H9 (cell line): ENCODE measurements at regions not wholly inside any gene's neighbourhood (a gene's known extent, or its start where the extent isn't known, plus 50 kb on each side); places are given as distances from the start of the nearest gene placed in this dataset.
"Not testable (repeated sequence)": the region's sequence is repeated elsewhere in the genome, so short reads cannot be mapped to it uniquely, and the experiment has no call there.

ENCODE experiments used
- DNase-seq: peaks from one replicate; pipeline ENCODE4 v3.0.0-alpha.2; 2017
- H2AFZ ChIP-seq: one replicate; pipeline ENCODE4 v1.6.1; 2013; ENCODE audit warnings: mild to moderate bottlenecking, low read length, control low read depth, moderate library complexity
- H2AK5ac ChIP-seq: 2 replicates; pipeline ENCODE4 v1.6.1; 2013; ENCODE audit warnings: low read length, control low read depth, mixed read lengths; ENCODE audit not compliant: insufficient read length
- H2BK120ac ChIP-seq: one replicate; pipeline ENCODE4 v1.6.1; 2013; ENCODE audit warnings: low read depth, mild to moderate bottlenecking, low read length, control low read depth, inconsistent platforms; ENCODE audit not compliant: poor library complexity, severe bottlenecking
- H2BK12ac ChIP-seq: 2 replicates; pipeline ENCODE4 v1.6.1; 2013; ENCODE audit warnings: low read length, control low read depth, mixed read lengths, low read depth; ENCODE audit not compliant: insufficient read length
- H2BK15ac ChIP-seq: 2 replicates; pipeline ENCODE4 v1.6.1; 2013; ENCODE audit warnings: low read depth, low read length, control low read depth
- H2BK20ac ChIP-seq: one replicate; pipeline ENCODE4 v1.6.1; 2013; ENCODE audit warnings: low read depth, mild to moderate bottlenecking, low read length, control low read depth, inconsistent platforms; ENCODE audit not compliant: poor library complexity, severe bottlenecking
- H2BK5ac ChIP-seq: 2 replicates; pipeline ENCODE4 v1.6.1; 2013; ENCODE audit warnings: low read length, control low read depth, mixed read lengths; ENCODE audit not compliant: insufficient read length
- H3K14ac ChIP-seq: 2 replicates; pipeline ENCODE4 v1.6.1; 2013; ENCODE audit warnings: low read length, control low read depth; ENCODE audit not compliant: insufficient read depth
- H3K18ac ChIP-seq: 2 replicates; pipeline ENCODE4 v1.6.1; 2013; ENCODE audit warnings: low read depth, mild to moderate bottlenecking, mixed read lengths, low read length, control low read depth; ENCODE audit not compliant: insufficient read length
- H3K23ac ChIP-seq: 2 replicates; pipeline ENCODE4 v1.6.1; 2013; ENCODE audit warnings: low read length, control low read depth, mixed read lengths, low read depth; ENCODE audit not compliant: insufficient read length
- H3K23me2 ChIP-seq: 2 replicates; pipeline ENCODE4 v1.6.1; 2013; ENCODE audit warnings: low read depth, mild to moderate bottlenecking, mixed read lengths, low read length, control low read depth; ENCODE audit not compliant: insufficient read length, poor library complexity, severe bottlenecking
- H3K27ac ChIP-seq: 2 replicates; pipeline ENCODE4 v1.5.1; 2013; ENCODE audit warnings: low read length, control low read depth, mixed read lengths, low read depth; ENCODE audit not compliant: insufficient read length
- H3K27me3 ChIP-seq: 2 replicates; pipeline ENCODE4 v1.6.1; 2013; ENCODE audit warnings: low read length, control low read depth, inconsistent platforms; ENCODE audit not compliant: insufficient read depth
- H3K4ac ChIP-seq: 2 replicates; pipeline ENCODE4 v1.6.1; 2013; ENCODE audit warnings: low read depth, mild to moderate bottlenecking, control low read depth, inconsistent platforms, low read length, moderate library complexity
- H3K4me1 ChIP-seq: 2 replicates; pipeline ENCODE4 v1.6.1; 2013; ENCODE audit warnings: low read length, control low read depth, inconsistent platforms; ENCODE audit not compliant: insufficient read depth
- H3K4me2 ChIP-seq: 2 replicates; pipeline ENCODE4 v1.6.1; 2013; ENCODE audit warnings: low read length, control low read depth, mixed read lengths; ENCODE audit not compliant: insufficient read length, insufficient read depth
- H3K56ac ChIP-seq: 2 replicates; pipeline ENCODE4 v1.6.1; 2013; ENCODE audit warnings: low read depth, mild to moderate bottlenecking, mixed read lengths, low read length, control low read depth; ENCODE audit not compliant: insufficient read length
- H3K79me1 ChIP-seq: 2 replicates; pipeline ENCODE4 v1.6.1; 2013; ENCODE audit warnings: low read depth, mild to moderate bottlenecking, moderate library complexity, low read length, control low read depth, inconsistent platforms; ENCODE audit not compliant: insufficient read depth, poor library complexity, severe bottlenecking
- H3K79me2 ChIP-seq: 2 replicates; pipeline ENCODE4 v1.6.1; 2013; ENCODE audit warnings: low read length, control low read depth, inconsistent platforms; ENCODE audit not compliant: insufficient read depth
- H3K9ac ChIP-seq: 2 replicates; pipeline ENCODE4 v1.6.1; 2013; ENCODE audit warnings: low read length, control low read depth, mixed read lengths; ENCODE audit not compliant: insufficient read length; ENCODE audit errors: extremely low read depth
- H3K9me3 ChIP-seq: one replicate; pipeline ENCODE4 v1.6.1; 2013; ENCODE audit warnings: low read depth, low read length, inconsistent platforms; ENCODE audit not compliant: control insufficient read depth
- H3T11ph ChIP-seq: one replicate; pipeline ENCODE4 v1.6.1; 2013; ENCODE audit warnings: mild to moderate bottlenecking, low read length, control low read depth, inconsistent platforms
- H4K20me1 ChIP-seq: one replicate; pipeline ENCODE4 v1.6.1; 2013; ENCODE audit not compliant: control insufficient read depth, insufficient read length, insufficient read depth
- H4K5ac ChIP-seq: 2 replicates; pipeline ENCODE4 v1.6.1; 2013; ENCODE audit warnings: low read depth, mild to moderate bottlenecking, mixed read lengths, low read length, control low read depth; ENCODE audit not compliant: insufficient read length
- H4K8ac ChIP-seq: replicated peaks from 2 replicates; pipeline ENCODE4 v1.6.1; 2013; ENCODE audit warnings: low read length, control low read depth, mixed read lengths, low read depth; ENCODE audit not compliant: insufficient read length
- H4K91ac ChIP-seq: 2 replicates; pipeline ENCODE4 v1.6.1; 2013; ENCODE audit warnings: low read depth, mild to moderate bottlenecking, moderate library complexity, mixed read lengths, low read length, control low read depth; ENCODE audit not compliant: insufficient read length
- H3K27ac Mint-ChIP-seq, 3 experiments: 2 replicates in 2 of 3; 3 replicates in 1 of 3; pipeline ENCODE4 v1.8.0; 2020 to 2021; ENCODE audit warnings: mixed read lengths in 3 of 3, mild to moderate bottlenecking in 1 of 3, moderate library complexity in 1 of 3
- H3K27me3 Mint-ChIP-seq: 2 replicates; pipeline ENCODE4 v1.8.0; 2021; ENCODE audit warnings: low read depth, mild to moderate bottlenecking, moderate library complexity, mixed read lengths
- H3K36me3 Mint-ChIP-seq, 3 experiments: 2 replicates in 2 of 3; 3 replicates in 1 of 3; pipeline ENCODE4 v1.8.0; 2020 to 2021; ENCODE audit warnings: low read depth in 3 of 3, mixed read lengths in 3 of 3; ENCODE audit not compliant: insufficient read depth in 1 of 3
- H3K4me1 Mint-ChIP-seq, 2 experiments: 2 replicates each; pipeline ENCODE4 v1.8.0; 2020; ENCODE audit warnings: mixed read lengths in 2 of 2
- H3K4me3 Mint-ChIP-seq, 2 experiments: 2 replicates in 1 of 2; 3 replicates in 1 of 2; pipeline ENCODE4 v1.8.0; 2020 to 2021; ENCODE audit warnings: mild to moderate bottlenecking in 2 of 2, mixed read lengths in 2 of 2, moderate library complexity in 1 of 2
- H3K9me3 Mint-ChIP-seq, 2 experiments: 2 replicates in 1 of 2; 3 replicates in 1 of 2; pipeline ENCODE4 v1.8.0; 2020; ENCODE audit warnings: mild to moderate bottlenecking in 2 of 2, mixed read lengths in 2 of 2, moderate library complexity in 1 of 2
- WGBS: extraction: QIAGEN DNeasy Blood & Tissue Kit; methylation state at CpG from one replicate; pipeline ENCODE4 v1.1.7; 2013; ENCODE audit warnings: missing lambda C conversion rate, low lambda C conversion rate, mixed read lengths; ENCODE audit not compliant: insufficient read length; ENCODE audit errors: extremely low coverage; 5-methylcytosine and 5-hydroxymethylcytosine counted together

DNA sequence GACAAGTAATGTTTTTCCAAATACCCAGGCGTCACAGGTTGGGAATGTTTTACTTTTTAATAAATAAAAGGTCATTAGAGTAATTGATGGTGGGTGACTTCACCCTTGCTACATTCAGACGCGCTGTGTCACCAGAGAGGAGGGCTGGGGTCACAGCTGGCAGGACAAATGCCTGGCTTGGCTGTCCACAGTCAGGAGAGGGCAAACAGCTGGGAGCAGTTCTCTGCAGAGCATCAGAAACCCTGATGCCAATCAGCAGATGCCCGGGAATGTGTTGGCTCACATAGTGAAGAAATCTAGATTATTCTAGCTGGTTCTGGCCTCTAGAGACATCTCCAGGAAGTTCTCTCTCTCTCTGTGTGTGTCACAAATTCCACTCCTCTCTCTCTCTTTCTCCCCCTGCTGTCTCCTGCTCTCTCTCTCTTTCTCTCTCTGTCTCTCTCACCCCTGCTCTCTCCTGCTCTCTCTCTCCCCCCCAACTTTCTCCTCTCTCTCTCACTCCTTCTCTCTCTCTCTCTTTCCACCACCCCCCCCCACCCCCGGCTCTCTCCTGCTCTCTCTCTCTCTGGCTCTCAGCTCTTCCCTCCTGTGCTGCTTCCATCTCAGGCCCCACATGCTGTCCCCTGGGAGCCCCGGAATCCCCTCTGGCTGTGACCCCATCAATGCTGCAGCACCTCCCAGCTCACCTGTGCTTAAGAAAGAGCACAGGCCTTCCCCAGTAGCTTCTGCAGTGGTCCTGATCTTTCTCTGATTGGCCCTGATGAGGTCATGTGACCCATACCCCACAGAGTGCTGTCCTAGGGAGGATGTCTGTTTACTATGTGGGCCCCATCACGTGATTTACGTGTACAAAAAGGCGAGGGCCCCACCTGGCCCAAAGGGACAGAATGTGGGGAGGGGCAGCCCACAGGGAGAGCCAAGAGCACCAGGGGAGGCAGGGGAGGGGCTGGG, 331.5 kb downstream of the ADGRD1 start:
- not testable (repeated sequence) for H4K8ac ChIP-seq, H3K4ac ChIP-seq, H3K36me3 Mint-ChIP-seq

DNA sequence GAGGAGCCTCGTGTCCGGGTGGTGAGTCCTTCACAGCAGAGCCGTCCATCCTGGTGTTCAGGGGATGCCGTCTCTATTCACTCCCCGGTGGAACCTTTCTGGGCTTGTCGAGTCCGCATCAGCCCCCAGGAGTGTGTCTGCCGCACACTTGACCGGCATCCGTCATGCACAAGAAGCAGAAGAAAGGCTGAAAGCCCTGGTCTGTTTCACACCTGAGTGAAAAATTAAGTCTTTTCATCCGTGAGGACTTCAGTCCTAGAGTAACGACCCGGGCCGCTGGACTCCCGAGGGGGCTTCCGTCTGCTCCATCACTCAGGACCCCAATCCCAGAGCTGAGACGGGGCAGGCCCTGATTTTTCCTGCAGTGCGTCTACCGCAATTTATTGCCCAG, 332.2 kb downstream of the ADGRD1 start:
- not testable (repeated sequence) for H3K23me2 ChIP-seq, H2BK5ac ChIP-seq, H3T11ph ChIP-seq, H3K14ac ChIP-seq, H3K56ac ChIP-seq, H4K8ac ChIP-seq, H3K9me3 ChIP-seq, H3K9me3 Mint-ChIP-seq, H4K5ac ChIP-seq, H4K20me1 ChIP-seq, H2AFZ ChIP-seq, H3K27me3 ChIP-seq, H3K27ac ChIP-seq, H3K9ac ChIP-seq, H2BK120ac ChIP-seq, DNase-seq, H3K36me3 Mint-ChIP-seq, H3K4me2 ChIP-seq, H2BK20ac ChIP-seq, H3K27ac Mint-ChIP-seq, H3K23ac ChIP-seq, H3K4me3 Mint-ChIP-seq, H3K27me3 Mint-ChIP-seq, H3K79me2 ChIP-seq, H3K79me1 ChIP-seq, H3K18ac ChIP-seq, H2AK5ac ChIP-seq, H4K91ac ChIP-seq, H3K4me1 ChIP-seq, H2BK15ac ChIP-seq, H3K4ac ChIP-seq, H2BK12ac ChIP-seq
- peaks cover 0 to 15% of the 10 kb centered on the region in 2 experiments; a peak in 2 of 4 replicates for H3K4me1 Mint-ChIP-seq
- WGBS: no CpG with 5 or more reads among the region's 19 CpGs

More for the DNA sequence above, 331.5 kb downstream of the ADGRD1 start:
- not testable (repeated sequence) for H3K9ac ChIP-seq, H4K5ac ChIP-seq, H3K79me2 ChIP-seq, H3K9me3 Mint-ChIP-seq, H2AFZ ChIP-seq, DNase-seq, H3K9me3 ChIP-seq, H4K20me1 ChIP-seq, H3T11ph ChIP-seq, H3K27me3 ChIP-seq, H3K18ac ChIP-seq, H2BK20ac ChIP-seq, H3K79me1 ChIP-seq, H2AK5ac ChIP-seq, H3K4me3 Mint-ChIP-seq, H3K14ac ChIP-seq, H2BK5ac ChIP-seq, H3K23ac ChIP-seq, H3K56ac ChIP-seq, H3K4me2 ChIP-seq, H3K27me3 Mint-ChIP-seq, H3K23me2 ChIP-seq, H2BK12ac ChIP-seq, H2BK15ac ChIP-seq, H2BK120ac ChIP-seq, H3K27ac ChIP-seq, H3K4me1 ChIP-seq, H4K91ac ChIP-seq
- peak overlapping the region in 1 of 3 experiments; percentile 58; a peak in 2 of 7 replicates for H3K27ac Mint-ChIP-seq
- peaks cover 0 to 15% of the 10 kb centered on the region in 2 experiments; a peak in 2 of 4 replicates for H3K4me1 Mint-ChIP-seq
- whole genome bisulfite sequencing: no CpG with 5 or more reads among the region's 9 CpGs
